ENCODE measurements at regions not wholly inside any gene's neighbourhood (a gene's known extent, or its start where the extent isn't known, plus 50 kb on each side); places are given as distances from the start of the nearest gene placed in this dataset.

- Histone ChIP-seq H3K36me3 (ENCODE audit: insufficient read depth, low read length) (no peaks in the 10 kb centered on the region), H3K79me2 (ENCODE audit: insufficient read depth, low read length) (no peaks in the 10 kb centered on the region), H3K27ac (ENCODE audit: low read depth, low read length) (no peak overlapping the region), H3K4me2 (ENCODE audit: low read length) (no peak overlapping the region), H3K4me1 (ENCODE audit: insufficient read depth, low read length) (no peaks in the 10 kb centered on the region), H3K4me3 (ENCODE audit: insufficient read depth, low read depth, low read length) (no peak overlapping the region), H3K9me3 (ENCODE audit: insufficient read depth, low read depth, low read length) (no peaks in the 10 kb centered on the region), H3K9ac (ENCODE audit: low read length) (no peak overlapping the region), H4K20me1 (ENCODE audit: insufficient read depth, low read length) (no peaks in the 10 kb centered on the region), H2AFZ (ENCODE audit: low read depth, low read length) (no peak overlapping the region), H3K27me3 (ENCODE audit: insufficient read depth, low read length) (no peaks in the 10 kb centered on the region)
- FAIRE-seq = peak; percentile 43
- no peaks in the 10 kb centered on the region for H3K4me1 Mint-ChIP-seq (ENCODE audit: low read depth, unreplicated experiment)
- DNase-seq (ENCODE audit: low read depth) = peak; percentile 63
- no peaks in the 10 kb centered on the region for H3K36me3 Mint-ChIP-seq (ENCODE audit: low read depth, unreplicated experiment)
- no peak overlapping the region for H3K4me3 Mint-ChIP-seq (ENCODE audit: unreplicated experiment)
- H3K9me3 Mint-ChIP-seq (ENCODE audit: unreplicated experiment) = no peaks in the 10 kb centered on the region
- no peak overlapping the region for H3K27ac Mint-ChIP-seq (ENCODE audit: unreplicated experiment)
- TF ChIP-seq CTCF (IDR thresholded peaks at IDR 0.05; ENCODE audit: insufficient read depth, low read depth, low read length) (no peak), EZH2 (IDR thresholded peaks at IDR 0.05; ENCODE audit: insufficient read depth, low read length) (no peak)
- H3K27me3 Mint-ChIP-seq (ENCODE audit: low read depth, unreplicated experiment) = no peaks in the 10 kb centered on the region
Observed at GRCh38 chr2:180184506-180184905, 177.4 kb upstream of the CWC22 start.

GRCh38 chr2:180180511-180180910 is 173.4 kb upstream of the CWC22 start:
- TF ChIP-seq CTCF (IDR thresholded peaks at IDR 0.05; ENCODE audit: insufficient read depth, low read depth, low read length) (no peak), EZH2 (IDR thresholded peaks at IDR 0.05; ENCODE audit: insufficient read depth, low read length) (no peak)
- H3K4me1 Mint-ChIP-seq (ENCODE audit: low read depth, unreplicated experiment) = no peaks in the 10 kb centered on the region

GRCh38 chr2:180177534-180177933 is 170.4 kb upstream of the CWC22 start:
- no peaks in the 10 kb centered on the region for H3K4me1 Mint-ChIP-seq (ENCODE audit: low read depth, unreplicated experiment)
- Histone ChIP-seq H3K9ac (ENCODE audit: low read length) (no peak overlapping the region), H3K27me3 (ENCODE audit: insufficient read depth, low read length) (no peaks in the 10 kb centered on the region), H4K20me1 (ENCODE audit: insufficient read depth, low read length) (no peaks in the 10 kb centered on the region), H3K9me3 (ENCODE audit: insufficient read depth, low read depth, low read length) (no peaks in the 10 kb centered on the region), H3K4me1 (ENCODE audit: insufficient read depth, low read length) (no peaks in the 10 kb centered on the region), H2AFZ (ENCODE audit: low read depth, low read length) (no peak overlapping the region), H3K4me3 (ENCODE audit: insufficient read depth, low read depth, low read length) (no peak overlapping the region), H3K79me2 (ENCODE audit: insufficient read depth, low read length) (no peaks in the 10 kb centered on the region), H3K27ac (ENCODE audit: low read depth, low read length) (no peak overlapping the region), H3K4me2 (ENCODE audit: low read length) (no peak overlapping the region), H3K36me3 (ENCODE audit: insufficient read depth, low read length) (no peaks in the 10 kb centered on the region)
- no peak overlapping the region for H3K4me3 Mint-ChIP-seq (ENCODE audit: unreplicated experiment)
- H3K36me3 Mint-ChIP-seq (ENCODE audit: low read depth, unreplicated experiment) = no peaks in the 10 kb centered on the region
- H3K9me3 Mint-ChIP-seq (ENCODE audit: unreplicated experiment) = no peaks in the 10 kb centered on the region
- FAIRE-seq (no peak), DNase-seq (ENCODE audit: low read depth) (no peak)
- H3K27ac Mint-ChIP-seq (ENCODE audit: unreplicated experiment) = no peak overlapping the region
- no peaks in the 10 kb centered on the region for H3K27me3 Mint-ChIP-seq (ENCODE audit: low read depth, unreplicated experiment)
- TF ChIP-seq EZH2 (IDR thresholded peaks at IDR 0.05; ENCODE audit: insufficient read depth, low read length) = no peak
- TF ChIP-seq CTCF (IDR thresholded peaks at IDR 0.05; ENCODE audit: insufficient read depth, low read depth, low read length) = no peak

More at GRCh38 chr2:180180511-180180910, 173.4 kb upstream of the CWC22 start:
- no peak overlapping the region for H3K27ac Mint-ChIP-seq (ENCODE audit: unreplicated experiment)
- Histone ChIP-seq H3K27ac (ENCODE audit: low read depth, low read length) (no peak overlapping the region), H4K20me1 (ENCODE audit: insufficient read depth, low read length) (no peaks in the 10 kb centered on the region), H3K27me3 (ENCODE audit: insufficient read depth, low read length) (no peaks in the 10 kb centered on the region), H3K4me1 (ENCODE audit: insufficient read depth, low read length) (no peaks in the 10 kb centered on the region), H3K4me2 (ENCODE audit: low read length) (no peak overlapping the region), H3K9me3 (ENCODE audit: insufficient read depth, low read depth, low read length) (no peaks in the 10 kb centered on the region), H3K9ac (ENCODE audit: low read length) (no peak overlapping the region), H3K36me3 (ENCODE audit: insufficient read depth, low read length) (no peaks in the 10 kb centered on the region), H3K4me3 (ENCODE audit: insufficient read depth, low read depth, low read length) (no peak overlapping the region), H2AFZ (ENCODE audit: low read depth, low read length) (no peak overlapping the region), H3K79me2 (ENCODE audit: insufficient read depth, low read length) (no peaks in the 10 kb centered on the region)
- no peaks in the 10 kb centered on the region for H3K36me3 Mint-ChIP-seq (ENCODE audit: low read depth, unreplicated experiment)
- H3K9me3 Mint-ChIP-seq (ENCODE audit: unreplicated experiment) = no peaks in the 10 kb centered on the region
- FAIRE-seq = no peak
- no peak for DNase-seq (ENCODE audit: low read depth)
- no peak overlapping the region for H3K4me3 Mint-ChIP-seq (ENCODE audit: unreplicated experiment)
- H3K27me3 Mint-ChIP-seq (ENCODE audit: low read depth, unreplicated experiment) = no peaks in the 10 kb centered on the region

Data from astrocyte (in vitro differentiated cells and primary cell).